Gastrocnemius medialis (tissue), 4 donors: ENCODE measurements at regions not wholly inside any gene's neighbourhood (a gene's known extent, or its start where the extent isn't known, plus 50 kb on each side); places are given as distances from the start of the nearest gene placed in this dataset.

ENCODE experiments used
- ATAC-seq, 2 donors: fragments of 150-250 bp; one replicate each; pipeline ENCODE4 v1.9.1; 2016
- DNase-seq, 2 donors: peaks; one replicate each; pipeline ENCODE4 v3.0.0-alpha.2; 2019
- H3K27ac ChIP-seq, 4 donors: fragments of 200-600 bp; sonication (generic); 1 replicate in 1 of 4; 2 replicates in 3 of 4; pipeline ENCODE4 v1.5.1; 2016 to 2018; ENCODE audit warnings: mild to moderate bottlenecking in 2 of 4, moderate library complexity in 1 of 4
- H3K27me3 ChIP-seq, 3 donors: fragments of 200-600 bp; sonication (generic) in 2 of 3; 1 replicate in 1 of 3; 2 replicates in 2 of 3; pipeline versions ENCODE4 v1.5.1 to v1.6.0; 2016 to 2019; ENCODE audit warnings: mild to moderate bottlenecking in 1 of 3, moderate library complexity in 1 of 3
- H3K36me3 ChIP-seq, 2 donors: fragments of 200-600 bp; sonication (generic) in 1 of 2; one replicate each; pipeline ENCODE4 v1.5.1; 2017 to 2018
- H3K4me1 ChIP-seq, 2 donors: fragments of 200-600 bp; sonication (generic) in 1 of 2; one replicate each; pipeline ENCODE4 v1.5.1; 2016 to 2017; ENCODE audit warnings: mild to moderate bottlenecking in 2 of 2
- H3K4me3 ChIP-seq, 4 donors: fragments of 200-600 bp; sonication (generic) in 3 of 4; 1 replicate in 1 of 4; 2 replicates in 3 of 4; pipeline ENCODE4 v1.5.1; 2016 to 2019; ENCODE audit warnings: mild to moderate bottlenecking in 2 of 4
- H3K9me3 ChIP-seq, 3 donors: fragments of 200-600 bp; sonication (generic) in 2 of 3; 1 replicate in 1 of 3; 2 replicates in 2 of 3; pipeline ENCODE4 v1.5.1; 2016 to 2019
- CTCF ChIP-seq, 5 experiments: fragments of 450-650 bp in 3 of 5; fragments of 200-600 bp in 2 of 5; sonication (generic) in 2 of 5; IDR thresholded peaks in 4 of 5; conservative IDR thresholded peaks in 1 of 5; 1 replicate in 4 of 5; 2 replicates in 1 of 5; pipeline ENCODE4 v1.5.1; 2016 to 2019; ENCODE audit warnings: antibody characterized with exemption in 5 of 5, mild to moderate bottlenecking in 3 of 5, moderate library complexity in 3 of 5
- POLR2A ChIP-seq, 2 donors: fragments of 450-650 bp; IDR thresholded peaks; one replicate each; pipeline ENCODE4 v1.6.1; 2017; ENCODE audit warnings: antibody characterized with exemption in 2 of 2, mild to moderate bottlenecking in 2 of 2, moderate library complexity in 2 of 2
- in situ Hi-C, 4 donors: fragments of 200-750 bp; cut with MboI; loops; one replicate each; pipeline versions ENCODE4 v1.15.0 to v1.8.0; 2017; ENCODE audit warnings: low sequenced_read_pairs in 4 of 4
- intact Hi-C: fragments of 100-400 bp; cut with DNase I; formaldehyde crosslinking; loops from one replicate; pipeline ENCODE4 v1.15.1; 2023; ENCODE audit warnings: low total_unique reads

- no peak for ATAC-seq
- Histone ChIP-seq H3K36me3 (no peaks in the 10 kb centered on the region), H3K27me3 (no peaks in the 10 kb centered on the region), H3K4me1 (no peaks in the 10 kb centered on the region), H3K9me3 (no peaks in the 10 kb centered on the region), H3K27ac (no peak overlapping the region), H3K4me3 (no peak overlapping the region)
- intact Hi-C loops = no loop called here
- in situ Hi-C loops = no loop called here
- no peak for TF ChIP-seq POLR2A (IDR thresholded peaks at IDR 0.05)
- no peak for TF ChIP-seq CTCF (IDR thresholded peaks at IDR 0.05 in 4 of 5, conservative IDR thresholded peaks at IDR 0.05 in 1 of 5)
- no peak for DNase-seq
These were observed 333.6 kb upstream of the CAMK1G start for GRCh38 chr1:209249785-209250440.

GRCh38 chr1:209250861-209251636 lies 332.5 kb upstream of the CAMK1G start:
- H3K9me3 ChIP-seq = no peaks in the 10 kb centered on the region
- in situ Hi-C loops (no loop called here), intact Hi-C loops (no loop called here)

GRCh38 chr1:209256766-209257350 lies 326.7 kb upstream of the CAMK1G start:
- intact Hi-C loops (no loop called here), in situ Hi-C loops (no loop called here)
- ATAC-seq (no peak), DNase-seq (no peak)
- TF ChIP-seq POLR2A (IDR thresholded peaks at IDR 0.05) (no peak), CTCF (IDR thresholded peaks at IDR 0.05 in 4 of 5, conservative IDR thresholded peaks at IDR 0.05 in 1 of 5) (no peak)
- Histone ChIP-seq H3K9me3 (no peaks in the 10 kb centered on the region), H3K4me1 (no peaks in the 10 kb centered on the region), H3K4me3 (no peak overlapping the region), H3K36me3 (no peaks in the 10 kb centered on the region), H3K27me3 (no peaks in the 10 kb centered on the region), H3K27ac (no peak overlapping the region)

More at GRCh38 chr1:209250861-209251636, 332.5 kb upstream of the CAMK1G start:
- TF ChIP-seq POLR2A (IDR thresholded peaks at IDR 0.05) (no peak), CTCF (IDR thresholded peaks at IDR 0.05 in 4 of 5, conservative IDR thresholded peaks at IDR 0.05 in 1 of 5) (no peak)
- Histone ChIP-seq H3K27ac (no peak overlapping the region), H3K27me3 (no peaks in the 10 kb centered on the region), H3K36me3 (no peaks in the 10 kb centered on the region), H3K4me3 (no peak overlapping the region), H3K4me1 (no peaks in the 10 kb centered on the region)
- ATAC-seq (no peak), DNase-seq (no peak)

DNA sequence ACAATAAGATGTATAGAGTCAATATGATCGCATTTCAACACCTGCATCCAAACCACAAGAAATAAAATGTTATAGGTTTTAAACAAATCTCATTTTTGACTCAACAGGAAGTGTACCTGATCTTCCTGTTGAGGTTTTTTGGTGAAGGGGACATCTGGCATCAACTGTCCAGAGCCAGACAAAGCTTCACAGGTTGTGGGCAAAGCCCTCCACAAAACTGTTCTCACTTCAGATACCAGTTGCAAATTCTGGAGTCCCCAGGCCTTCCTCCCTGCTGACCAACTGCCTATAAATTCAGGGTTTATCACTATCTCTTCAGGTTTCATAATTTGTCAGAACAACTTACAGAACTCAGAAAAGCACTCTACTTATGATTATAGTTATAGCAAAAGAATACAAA lies 326.1 kb upstream of the CAMK1G start:
- in situ Hi-C loops = no loop called here
- ATAC-seq (no peak), DNase-seq (no peak)
- Histone ChIP-seq H3K27ac (no peak overlapping the region), H3K27me3 (no peaks in the 10 kb centered on the region), H3K9me3 (no peaks in the 10 kb centered on the region), H3K4me3 (no peak overlapping the region), H3K36me3 (no peaks in the 10 kb centered on the region), H3K4me1 (no peaks in the 10 kb centered on the region)
- TF ChIP-seq CTCF (IDR thresholded peaks at IDR 0.05 in 4 of 5, conservative IDR thresholded peaks at IDR 0.05 in 1 of 5) = no peak
- no peak for TF ChIP-seq POLR2A (IDR thresholded peaks at IDR 0.05)
- intact Hi-C loops = no loop called here
